GM23248 (cell line): ENCODE measurements at regions not wholly inside any gene's neighbourhood (a gene's known extent, or its start where the extent isn't known, plus 50 kb on each side); places are given as distances from the start of the nearest gene placed in this dataset.

Experiments used
- DNase-seq: peaks from one replicate; pipeline ENCODE4 v3.0.0-alpha.2; 2015
- H2AFZ ChIP-seq: fragments of 200-600 bp; sonication (generic); 2 replicates; pipeline ENCODE4 v1.6.1; 2016; ENCODE audit warnings: antibody characterized with exemption
- H3F3A ChIP-seq: fragments of 200-600 bp; sonication (generic); 2 replicates; pipeline ENCODE4 v1.6.1; 2016; ENCODE audit warnings: mild to moderate bottlenecking, antibody characterized with exemption, mixed run types; ENCODE audit not compliant: insufficient read depth
- H3K27ac ChIP-seq: fragments of 200-600 bp; sonication (generic); 2 replicates; pipeline ENCODE4 v1.5.1; 2016; ENCODE audit warnings: mild to moderate bottlenecking
- H3K27me3 ChIP-seq: fragments of 200-600 bp; sonication (generic); replicated peaks from 2 replicates; pipeline ENCODE4 v1.6.1; 2016; ENCODE audit warnings: mild to moderate bottlenecking; ENCODE audit not compliant: insufficient read depth
- H3K36me3 ChIP-seq: fragments of 200-600 bp; sonication (generic); 2 replicates; pipeline ENCODE4 v1.6.1; 2016; ENCODE audit warnings: low read depth, mild to moderate bottlenecking
- H3K4me1 ChIP-seq: fragments of 200-600 bp; sonication (generic); 2 replicates; pipeline ENCODE4 v1.6.1; 2016; ENCODE audit warnings: mild to moderate bottlenecking; ENCODE audit not compliant: insufficient read depth
- H3K4me2 ChIP-seq: fragments of 200-600 bp; sonication (generic); one replicate; pipeline ENCODE4 v1.6.1; 2016; ENCODE audit warnings: mild to moderate bottlenecking; ENCODE audit not compliant: unreplicated experiment
- H3K4me3 ChIP-seq: fragments of 200-600 bp; sonication (generic); 2 replicates; pipeline ENCODE4 v1.5.1; 2016; ENCODE audit warnings: mild to moderate bottlenecking
- H3K79me2 ChIP-seq: fragments of 200-600 bp; sonication (generic); 2 replicates; pipeline ENCODE4 v1.6.1; 2016; ENCODE audit warnings: mild to moderate bottlenecking; ENCODE audit not compliant: insufficient read depth
- H3K9ac ChIP-seq: fragments of 200-600 bp; sonication (generic); 2 replicates; pipeline ENCODE4 v1.6.1; 2016; ENCODE audit warnings: mild to moderate bottlenecking
- H3K9me2 ChIP-seq: fragments of 200-600 bp; sonication (generic); 2 replicates; pipeline ENCODE4 v1.6.1; 2016; ENCODE audit warnings: mixed run types, mild to moderate bottlenecking, moderate library complexity; ENCODE audit not compliant: insufficient read depth
- H3K9me3 ChIP-seq: fragments of 200-600 bp; sonication (generic); one replicate; pipeline ENCODE4 v1.6.1; 2017; ENCODE audit warnings: low read depth
- H4K20me1 ChIP-seq: fragments of 200-600 bp; sonication (generic); 2 replicates; pipeline ENCODE4 v1.6.0; 2016; ENCODE audit not compliant: insufficient read depth
- EZH2 ChIP-seq: fragments of 200-600 bp; sonication (generic); IDR thresholded peaks from 2 replicates; pipeline ENCODE4 v1.6.1; 2018; ENCODE audit warnings: antibody characterized with exemption, mild to moderate bottlenecking; ENCODE audit not compliant: insufficient read depth, poor library complexity, severe bottlenecking
- EZH2phosphoT487 ChIP-seq: fragments of 200-600 bp; sonication (generic); IDR thresholded peaks from 2 replicates; pipeline ENCODE4 v1.6.1; 2018; ENCODE audit warnings: antibody characterized with exemption, moderate library complexity, mild to moderate bottlenecking, low read depth; ENCODE audit not compliant: insufficient read depth
- WGBS, 2 experiments: methylation state at CpG; one replicate each; pipeline ENCODE4 v1.1.6; 2015 to 2017; ENCODE audit warnings: low lambda C conversion rate in 2 of 2, low coverage in 1 of 2; ENCODE audit errors: missing lambda C conversion rate in 2 of 2; 5-methylcytosine and 5-hydroxymethylcytosine counted together
- in situ Hi-C: fragments of 300-500 bp; cut with MboI; formaldehyde crosslinking; loops from 2 replicates; pipeline ENCODE4 v1.15.0; 2020

DNA sequence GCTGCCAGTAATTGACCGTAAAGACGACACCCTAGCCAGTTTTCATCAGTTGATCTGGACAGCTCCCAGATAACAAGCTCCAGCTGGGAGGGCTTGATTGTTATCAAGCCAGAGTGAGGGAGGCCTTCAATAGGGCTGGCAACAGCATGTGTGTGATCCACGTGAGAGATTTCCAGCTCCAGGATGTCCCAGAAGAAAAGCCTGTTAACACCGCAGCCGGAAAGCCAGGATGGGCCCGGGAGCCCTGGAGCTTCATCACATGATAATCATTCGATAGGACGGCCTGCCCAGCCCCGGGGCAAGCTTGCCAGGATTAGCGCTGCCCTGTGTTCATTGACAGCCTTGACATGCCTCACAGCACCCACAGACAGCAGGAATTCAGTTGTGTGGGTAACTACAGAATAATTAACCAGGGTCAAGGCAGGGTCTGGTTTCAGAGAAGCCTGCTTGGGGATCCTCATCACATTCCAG lies 182.5 kb downstream of the C1D start:
- Histone ChIP-seq H3K79me2 (no peaks in the 10 kb centered on the region), H3K27ac (0 out of 2 replicates have a peak overlapping the region, but pooled peaks have one; percentile 16), H4K20me1 (no peaks in the 10 kb centered on the region), H2AFZ (peak overlapping the region; percentile 9; the same call in 1 of the 2 replicates), H3K9me3 (no peaks in the 10 kb centered on the region), H3K36me3 (no peaks in the 10 kb centered on the region), H3K9me2 (no peaks in the 10 kb centered on the region), H3F3A (peaks cover 16% of the 10 kb centered on the region), H3K27me3 (no peaks in the 10 kb centered on the region), H3K9ac (no peak overlapping the region), H3K4me2 (no peak overlapping the region), H3K4me1 (peaks cover 23% of the 10 kb centered on the region), H3K4me3 (no peak overlapping the region)
- 85% methylated on average over 3 to 10 of the region's 10 CpGs for WGBS, 2 experiments
- in situ Hi-C loops, result no loop called here
- no peak for DNase-seq
- TF ChIP-seq EZH2 (no peak), EZH2phosphoT487 (no peak)

- in situ Hi-C loops, result no loop called here
- Histone ChIP-seq H3K9ac (no peak overlapping the region), H3K9me2 (no peaks in the 10 kb centered on the region), H3F3A (peaks cover 16% of the 10 kb centered on the region), H4K20me1 (no peaks in the 10 kb centered on the region), H3K4me1 (peaks cover 11% of the 10 kb centered on the region), H3K36me3 (no peaks in the 10 kb centered on the region), H3K27me3 (no peaks in the 10 kb centered on the region), H2AFZ (no peak overlapping the region), H3K79me2 (no peaks in the 10 kb centered on the region), H3K27ac (no peak overlapping the region), H3K9me3 (no peaks in the 10 kb centered on the region), H3K4me2 (no peak overlapping the region), H3K4me3 (no peak overlapping the region)
- TF ChIP-seq EZH2phosphoT487 (no peak), EZH2 (no peak)
- DNase-seq, result no peak
- 42 to 49% methylated on average over 4 of the region's 4 CpGs for WGBS, 2 experiments
Observed at GRCh38 chr2:67881816-67882215, 181.0 kb downstream of the C1D start.

DNA sequence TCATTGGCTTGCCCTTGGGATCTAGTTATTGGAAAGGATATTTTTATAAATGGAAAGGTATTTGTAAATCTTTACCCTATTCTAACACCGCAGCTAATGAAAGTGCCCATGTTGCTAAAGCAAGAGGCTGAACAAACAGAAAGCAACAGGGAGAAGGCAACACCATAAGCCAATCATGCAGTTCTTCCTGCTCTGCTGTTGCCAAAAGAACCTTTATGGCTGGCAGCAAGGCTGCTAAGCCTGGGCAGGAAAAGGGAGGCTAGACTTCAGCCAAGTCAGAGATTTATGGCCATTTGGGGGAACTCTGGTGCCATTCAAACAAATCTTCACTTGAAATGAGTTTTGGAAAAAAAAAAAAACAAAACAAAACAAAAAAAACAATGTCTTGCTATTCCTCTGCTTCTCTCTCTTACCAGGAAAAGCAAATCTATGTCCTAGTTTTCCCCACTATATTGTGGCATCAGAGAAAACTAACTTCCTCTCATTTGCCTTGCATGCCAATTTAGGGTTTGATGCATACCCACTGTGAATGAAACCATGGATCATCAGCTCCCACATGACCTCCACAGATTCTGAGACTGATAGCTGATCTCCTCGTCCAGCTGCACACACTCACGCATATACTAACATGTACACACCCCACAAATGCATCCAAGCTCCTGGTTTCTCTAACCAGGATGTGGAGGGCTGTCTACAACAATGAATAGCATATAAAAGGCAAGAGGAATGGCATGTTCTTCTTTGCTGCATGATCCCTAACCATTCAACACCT lies 179.3 kb downstream of the C1D start:
- DNase-seq, result no peak
- H3K27me3 ChIP-seq, result no peaks in the 10 kb centered on the region
- H3K9me2 ChIP-seq, result no peaks in the 10 kb centered on the region
- no peak overlapping the region for H3K4me3 ChIP-seq
- H3K27ac ChIP-seq, result no peak overlapping the region
- 76 to 78% methylated on average over 3 of the region's 3 CpGs for whole genome bisulfite sequencing, 2 experiments
- H3K4me2 ChIP-seq, result no peak overlapping the region
- H3F3A ChIP-seq, result peaks cover 16% of the 10 kb centered on the region
- H2AFZ ChIP-seq, result no peak overlapping the region
- peaks cover 11% of the 10 kb centered on the region for H3K4me1 ChIP-seq
- H3K9ac ChIP-seq, result no peak overlapping the region
- TF ChIP-seq EZH2phosphoT487, result no peak
- TF ChIP-seq EZH2, result no peak
- H3K9me3 ChIP-seq, result no peaks in the 10 kb centered on the region
- H3K79me2 ChIP-seq, result no peaks in the 10 kb centered on the region
- H3K36me3 ChIP-seq, result no peaks in the 10 kb centered on the region
- no peaks in the 10 kb centered on the region for H4K20me1 ChIP-seq
- in situ Hi-C loops, result no loop called here

- Histone ChIP-seq H3K9me3 (no peaks in the 10 kb centered on the region), H3K9me2 (peaks cover 4% of the 10 kb centered on the region; the same call in 1 of the 2 replicates), H3K27me3 (no peaks in the 10 kb centered on the region), H3K9ac (no peak overlapping the region), H3K4me2 (no peak overlapping the region), H3K36me3 (no peaks in the 10 kb centered on the region), H3F3A (no peaks in the 10 kb centered on the region), H3K4me3 (no peak overlapping the region), H4K20me1 (no peaks in the 10 kb centered on the region), H3K27ac (no peak overlapping the region), H3K79me2 (no peaks in the 10 kb centered on the region), H3K4me1 (no peaks in the 10 kb centered on the region), H2AFZ (no peak overlapping the region)
- TF ChIP-seq EZH2phosphoT487 (no peak), EZH2 (no peak)
- in situ Hi-C loops, result no loop called here
- DNase-seq, result no peak
Observed at GRCh38 chr2:67888351-67889005, 174.3 kb downstream of the C1D start.
